ENCODE measurements at regions not wholly inside any gene's neighbourhood (a gene's known extent, or its start where the extent isn't known, plus 50 kb on each side); places are given as distances from the start of the nearest gene placed in this dataset.

GRCh38 chr1:68327414-68327813 is 95.1 kb upstream of the WLS start:
- intact Hi-C loops (cut with DNase I) = no loop called here
- H3K27ac ChIP-seq = no peak overlapping the region
- no peak overlapping the region for H3K4me3 ChIP-seq
- H3K4me1 ChIP-seq = peaks cover 5% of the 10 kb centered on the region
- no peak for DNase-seq (ENCODE audit: extremely low spot score in 2 of 2)
- no peaks in the 10 kb centered on the region for H3K27me3 ChIP-seq
- no peaks in the 10 kb centered on the region for H3K9me3 ChIP-seq
- H3K36me3 ChIP-seq = no peaks in the 10 kb centered on the region
- no peak for TF ChIP-seq POLR2A (IDR thresholded peaks at IDR 0.05)
- TF ChIP-seq POLR2AphosphoS5 (IDR thresholded peaks at IDR 0.05; ENCODE audit: insufficient read depth in 1 of 2, low read depth in 1 of 2) = no peak

- intact Hi-C loops (cut with DNase I) = no loop called here
- no peaks in the 10 kb centered on the region for H3K36me3 ChIP-seq
- no peaks in the 10 kb centered on the region for H3K9me3 ChIP-seq
- TF ChIP-seq POLR2AphosphoS5 (IDR thresholded peaks at IDR 0.05; ENCODE audit: insufficient read depth in 1 of 2, low read depth in 1 of 2) (no peak), POLR2A (IDR thresholded peaks at IDR 0.05) (no peak), CTCF (IDR thresholded peaks at IDR 0.05) (no peak)
- H3K27me3 ChIP-seq = no peaks in the 10 kb centered on the region
- no peak overlapping the region for H3K4me3 ChIP-seq
- no peak overlapping the region for H3K27ac ChIP-seq
- no peak for DNase-seq (ENCODE audit: extremely low spot score in 2 of 2)
- H3K4me1 ChIP-seq = peaks cover 5% of the 10 kb centered on the region
Observed at GRCh38 chr1:68326481-68326880, 94.2 kb upstream of the WLS start.

- TF ChIP-seq POLR2A (IDR thresholded peaks at IDR 0.05) = no peak
- TF ChIP-seq POLR2AphosphoS5 (IDR thresholded peaks at IDR 0.05; ENCODE audit: insufficient read depth in 1 of 2, low read depth in 1 of 2) = no peak
- no peak for TF ChIP-seq CTCF (IDR thresholded peaks at IDR 0.05)
- H3K36me3 ChIP-seq = no peaks in the 10 kb centered on the region
- peaks cover 5% of the 10 kb centered on the region for H3K4me1 ChIP-seq
- no peak for DNase-seq (ENCODE audit: extremely low spot score in 2 of 2)
- H3K9me3 ChIP-seq = no peaks in the 10 kb centered on the region
- no peaks in the 10 kb centered on the region for H3K27me3 ChIP-seq
- no peak overlapping the region for H3K27ac ChIP-seq
- intact Hi-C loops (cut with DNase I) = no loop called here
- H3K4me3 ChIP-seq = no peak overlapping the region
Observed at GRCh38 chr1:68324316-68324715, 92.0 kb upstream of the WLS start.

- H3K27ac ChIP-seq = peak overlapping the region; percentile 73
- H3K4me1 ChIP-seq = peaks cover 5% of the 10 kb centered on the region
- intact Hi-C loops (cut with DNase I) = no loop called here
- no peaks in the 10 kb centered on the region for H3K9me3 ChIP-seq
- peak overlapping the region in 1 of 2 donors; percentile 23 for H3K4me3 ChIP-seq
- H3K27me3 ChIP-seq = no peaks in the 10 kb centered on the region
- DNase-seq (ENCODE audit: extremely low spot score in 2 of 2) = no peak
- no peak for TF ChIP-seq CTCF (IDR thresholded peaks at IDR 0.05)
- no peak for TF ChIP-seq POLR2A (IDR thresholded peaks at IDR 0.05)
- TF ChIP-seq POLR2AphosphoS5 (IDR thresholded peaks at IDR 0.05; ENCODE audit: insufficient read depth in 1 of 2, low read depth in 1 of 2) = peak in 1 of 2 donors; percentile 52
- no peaks in the 10 kb centered on the region for H3K36me3 ChIP-seq
Observed at GRCh38 chr1:68322837-68323687, 90.7 kb upstream of the WLS start.

GRCh38 chr1:68322096-68322495 is 89.8 kb upstream of the WLS start:
- H3K27me3 ChIP-seq = no peaks in the 10 kb centered on the region
- peak overlapping the region; percentile 73 for H3K27ac ChIP-seq
- intact Hi-C loops (cut with DNase I) = no loop called here
- no peaks in the 10 kb centered on the region for H3K36me3 ChIP-seq
- no peak overlapping the region for H3K4me3 ChIP-seq
- DNase-seq (ENCODE audit: extremely low spot score in 2 of 2) = no peak
- H3K9me3 ChIP-seq = no peaks in the 10 kb centered on the region
- TF ChIP-seq POLR2AphosphoS5 (IDR thresholded peaks at IDR 0.05; ENCODE audit: insufficient read depth in 1 of 2, low read depth in 1 of 2) (no peak), POLR2A (IDR thresholded peaks at IDR 0.05) (no peak), CTCF (IDR thresholded peaks at IDR 0.05) (no peak)
- peaks cover 5% of the 10 kb centered on the region for H3K4me1 ChIP-seq
